HuH-7 (cell line): ENCODE measurements at regions not wholly inside any gene's neighbourhood (a gene's known extent, or its start where the extent isn't known, plus 50 kb on each side); places are given as distances from the start of the nearest gene placed in this dataset.

ENCODE experiments used
- DNase-seq: peaks from one replicate; pipeline ENCODE4 v3.0.0; 2011; ENCODE audit warnings: low spot score

DNA sequence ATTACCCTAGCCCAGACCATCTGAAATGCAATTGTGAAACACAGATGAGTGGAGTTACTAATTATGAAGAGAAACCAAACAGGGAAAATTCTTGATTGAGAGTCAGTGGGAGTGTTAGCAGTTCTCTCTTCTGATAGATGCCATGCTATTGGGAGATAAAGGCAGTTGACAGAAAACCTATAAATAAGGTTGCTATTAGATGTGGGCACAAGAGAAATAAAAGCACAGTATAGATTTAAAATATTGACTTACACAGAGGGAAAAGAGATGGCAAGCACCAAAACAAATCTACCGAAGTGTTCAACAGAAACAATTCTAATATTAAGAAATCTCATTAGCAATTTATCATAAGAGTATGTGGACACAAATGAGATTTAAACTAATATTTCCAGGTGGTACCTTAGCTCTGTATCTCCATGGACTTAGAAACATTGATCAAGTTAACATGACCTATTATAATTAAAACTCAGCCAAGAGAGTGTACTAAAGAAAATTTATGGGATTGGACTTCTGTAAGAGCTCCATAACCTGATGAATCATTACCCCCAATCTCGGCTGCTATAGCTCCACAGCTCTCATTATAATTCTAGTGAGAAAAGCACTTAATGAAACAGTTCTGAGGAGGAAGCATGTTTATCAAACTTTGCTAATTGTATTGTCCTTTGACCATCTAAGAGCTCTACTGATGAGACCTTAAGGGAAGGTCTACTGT lies 665.0 kb upstream of the RIOK2 start:
- DNase-seq, result no peak

DNA sequence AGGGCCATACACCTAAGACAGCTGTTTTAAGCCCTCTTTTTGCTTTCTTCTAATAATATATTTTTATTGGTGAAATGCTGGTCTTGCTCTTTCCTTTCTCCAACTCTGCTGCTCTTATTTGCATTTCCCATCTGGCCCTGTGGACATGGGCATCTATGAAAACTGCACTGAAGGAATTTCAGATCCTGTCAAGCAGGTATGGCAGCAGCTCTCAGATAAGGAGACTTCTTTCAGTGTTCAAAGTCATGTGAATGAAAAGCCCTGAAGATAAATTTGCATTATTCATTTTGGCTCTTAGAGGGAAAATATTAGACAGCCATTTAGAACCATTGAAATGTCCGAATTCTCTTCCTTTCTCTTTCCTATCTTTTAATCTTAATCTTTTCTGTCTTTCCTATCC lies 668.0 kb upstream of the RIOK2 start:
- no peak for DNase-seq

DNA sequence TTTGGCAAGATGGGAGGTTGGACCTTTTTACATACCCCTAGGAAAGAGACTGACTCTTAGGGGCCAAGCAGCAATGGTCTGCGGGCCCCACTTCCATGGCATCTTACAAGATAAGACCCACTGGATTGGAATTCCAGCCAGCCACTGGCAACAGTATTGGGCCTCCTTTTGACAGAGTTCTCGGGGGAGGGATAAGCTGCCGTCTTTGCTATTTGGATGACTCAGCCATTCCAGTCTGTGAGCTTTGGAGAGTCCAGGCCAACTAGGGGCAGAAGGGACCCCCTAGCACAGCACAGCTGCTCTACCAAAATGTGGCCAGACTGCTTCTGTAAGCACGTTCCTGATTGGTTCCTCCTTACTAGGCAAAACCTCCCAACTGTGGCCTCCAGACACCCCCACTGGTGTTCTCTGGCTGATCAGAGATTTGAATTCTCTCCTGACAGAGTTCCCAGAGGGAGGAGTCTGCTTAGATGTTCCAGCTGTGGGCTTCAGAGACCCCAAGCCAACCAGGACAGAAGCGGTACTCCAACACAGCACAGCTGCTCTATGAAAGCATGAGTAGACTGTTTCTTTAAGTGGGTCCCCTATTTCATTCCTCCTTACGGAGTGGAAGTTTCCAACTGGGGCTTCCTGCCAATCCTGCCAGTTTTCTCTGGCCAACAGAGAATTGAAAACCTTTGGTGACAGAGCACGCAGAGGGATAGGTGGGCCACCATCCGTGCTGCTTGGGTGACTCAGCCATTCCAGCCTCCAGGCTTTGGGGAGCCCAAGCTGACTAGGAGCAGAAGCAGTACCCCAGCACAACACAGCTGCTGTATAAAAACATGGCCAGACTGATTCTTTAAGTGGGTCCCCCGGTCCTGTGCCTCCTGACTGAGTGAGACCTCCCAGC lies 672.1 kb upstream of the RIOK2 start:
- DNase-seq, result no peak

DNA sequence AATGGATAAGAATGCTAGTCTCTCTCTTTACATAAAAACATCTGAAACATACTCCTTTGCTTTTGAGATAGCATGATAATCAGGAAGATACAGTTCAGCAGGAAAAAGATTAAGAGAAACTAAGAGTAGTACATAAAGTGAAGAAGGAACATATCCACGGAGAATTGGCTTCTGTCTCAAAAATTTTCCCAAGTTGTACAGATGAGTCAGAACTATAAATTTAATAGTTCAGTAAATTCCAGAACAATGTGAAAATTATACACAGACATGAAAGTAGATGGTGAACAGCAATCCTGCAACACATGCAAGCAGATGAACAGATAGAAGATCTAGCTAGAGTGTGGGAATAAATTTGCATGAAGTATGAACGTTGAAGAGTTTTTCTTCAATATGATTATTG lies 691.4 kb upstream of the RIOK2 start:
- DNase-seq, result no peak

DNA sequence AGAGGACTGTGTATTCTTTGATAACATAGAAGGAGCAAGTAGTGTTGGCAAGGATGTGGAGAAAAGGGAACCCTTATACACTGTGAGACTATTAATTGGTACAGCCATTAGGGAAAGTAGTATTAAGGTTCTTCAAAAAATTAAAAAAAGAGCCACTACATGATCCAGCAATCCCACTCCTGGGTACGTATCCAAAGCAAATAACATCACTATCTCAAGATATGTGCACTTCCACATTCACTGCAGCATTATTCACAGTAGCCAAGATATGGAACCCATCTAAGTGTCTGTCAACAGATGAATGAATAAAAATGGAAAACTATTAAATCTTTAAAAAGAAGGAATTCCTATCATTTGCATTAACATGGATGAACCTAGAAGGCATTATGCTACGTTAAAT lies 693.2 kb upstream of the RIOK2 start:
- no peak for DNase-seq

DNA sequence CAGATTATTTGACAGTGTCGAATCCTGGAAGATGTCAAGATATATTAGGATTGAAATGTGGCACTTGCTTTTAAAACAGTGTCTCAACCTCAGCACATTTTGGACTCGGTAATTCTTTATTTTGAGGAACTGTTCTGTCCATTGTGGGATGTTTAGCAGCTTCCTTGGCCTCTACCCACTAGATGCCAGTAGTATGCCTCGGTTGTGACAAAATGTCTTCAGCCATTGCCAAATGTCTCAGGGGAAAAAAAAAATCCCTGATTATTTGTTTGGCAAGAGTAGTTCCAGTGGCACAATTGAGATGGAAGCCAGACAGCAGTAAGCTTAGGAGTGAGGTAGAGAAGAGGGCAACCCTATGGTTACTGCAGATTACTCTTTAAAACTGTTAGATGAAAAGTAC lies 694.5 kb upstream of the RIOK2 start:
- no peak for DNase-seq

DNA sequence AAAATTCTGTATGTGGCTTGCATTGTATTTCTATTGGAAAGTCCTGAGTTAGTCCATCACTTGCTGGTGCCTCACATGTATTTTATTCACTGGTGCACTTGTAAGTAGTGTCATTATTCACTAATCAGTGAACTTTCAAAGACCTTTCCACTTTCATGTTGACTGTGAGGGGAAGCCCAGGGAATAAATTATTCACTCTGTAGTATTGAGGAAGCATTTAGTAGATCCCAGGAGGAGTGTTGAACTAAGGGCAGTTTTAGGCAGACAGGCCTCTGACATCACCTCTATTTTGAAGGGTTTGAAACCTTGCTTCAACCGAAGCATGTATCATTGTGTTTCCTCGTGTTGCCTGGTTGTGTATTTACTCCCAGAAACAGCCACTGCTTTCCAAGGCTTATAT lies 705.4 kb upstream of the RIOK2 start:
- no peak for DNase-seq

DNA sequence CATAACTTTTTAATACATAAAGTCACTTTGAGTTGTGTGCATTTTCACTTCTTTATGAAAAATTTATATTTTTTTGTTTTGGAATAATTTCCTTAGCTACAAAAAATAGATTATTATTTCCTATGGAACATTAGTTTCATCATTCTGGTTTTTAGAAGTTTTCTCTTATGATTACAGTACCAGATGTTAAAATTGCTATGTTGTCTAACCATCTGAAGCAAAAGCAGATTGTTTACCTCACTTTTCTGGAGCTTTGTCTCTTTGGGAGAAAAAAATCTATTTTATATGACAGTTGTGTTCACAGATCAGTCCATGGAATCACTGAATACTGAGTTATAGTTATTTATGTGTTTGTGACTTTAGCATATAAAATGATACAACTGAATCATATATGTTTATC lies 708.9 kb upstream of the RIOK2 start:
- no peak for DNase-seq

DNA sequence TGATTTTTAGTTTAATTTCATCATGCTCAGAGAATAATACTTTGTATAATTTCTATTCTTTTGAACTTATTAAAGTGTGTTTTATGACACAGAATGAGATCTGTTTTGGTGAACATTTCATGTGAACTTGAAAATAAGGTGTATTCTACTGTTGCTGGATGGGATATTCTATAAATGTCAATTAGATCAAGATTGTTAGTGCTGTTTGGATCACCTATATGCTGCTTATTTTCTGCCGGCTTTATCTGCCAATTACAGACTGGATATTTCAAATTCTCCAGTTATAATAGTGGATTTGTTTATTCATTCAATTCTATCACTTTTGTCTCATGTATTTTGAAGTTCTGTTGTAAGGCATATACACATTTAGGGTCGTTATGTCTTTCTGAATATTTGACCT lies 720.7 kb upstream of the RIOK2 start:
- no peak for DNase-seq

DNA sequence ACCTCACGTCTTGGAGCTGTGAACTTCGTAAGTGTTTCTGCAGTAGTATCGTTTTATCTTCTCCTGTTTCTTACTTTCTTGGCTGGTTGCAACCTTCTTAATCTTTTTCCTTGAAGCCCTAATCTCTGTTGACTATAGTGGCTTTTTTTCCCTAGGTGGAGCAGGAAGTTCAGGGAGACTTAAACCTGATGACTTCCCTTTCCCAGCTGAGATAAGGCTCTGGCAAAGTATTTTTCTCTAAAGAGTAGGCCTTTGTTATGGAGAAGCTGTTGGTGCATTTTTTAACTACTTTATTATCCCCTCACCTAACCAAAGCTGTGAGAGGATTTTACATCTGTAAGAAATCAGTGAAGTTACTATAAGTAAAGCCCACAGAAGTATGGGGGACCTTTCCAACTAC lies 723.1 kb upstream of the RIOK2 start:
- DNase-seq, result no peak

DNA sequence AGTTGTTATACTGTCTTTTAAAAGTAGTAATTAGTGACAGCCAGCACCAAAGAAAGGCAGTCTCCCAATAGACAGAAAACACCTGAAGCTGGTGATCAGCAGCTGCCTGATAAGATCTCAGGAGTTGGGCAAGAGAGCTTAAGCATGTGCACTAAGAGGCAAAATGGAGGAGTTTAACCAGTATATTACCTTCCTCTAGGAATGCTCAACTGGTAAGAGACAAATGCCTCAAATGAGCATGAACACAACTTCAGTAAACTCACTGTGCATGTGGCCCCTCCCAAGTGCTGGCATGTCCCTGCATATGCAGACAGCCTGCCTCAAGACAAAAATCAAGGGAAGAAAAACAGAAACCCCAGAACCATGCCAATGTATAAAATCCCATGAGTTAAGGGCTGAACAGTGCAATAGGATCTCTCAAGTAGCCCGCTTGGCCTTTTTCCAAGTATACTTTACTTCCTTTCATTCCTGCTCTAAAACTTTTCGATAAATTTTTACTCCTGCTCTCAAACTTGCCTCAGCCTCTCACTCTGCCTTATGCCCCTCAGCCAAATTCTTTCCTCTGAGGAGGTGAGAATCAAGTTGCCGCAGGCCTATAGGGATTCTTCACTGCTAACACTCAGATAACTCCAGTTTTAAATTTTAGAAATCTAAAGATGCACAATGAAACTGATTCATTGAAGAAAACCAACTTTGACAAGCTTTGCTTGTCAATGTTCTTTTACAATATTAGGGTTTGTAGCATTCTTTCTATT lies 724.8 kb upstream of the RIOK2 start:
- no peak for DNase-seq

DNA sequence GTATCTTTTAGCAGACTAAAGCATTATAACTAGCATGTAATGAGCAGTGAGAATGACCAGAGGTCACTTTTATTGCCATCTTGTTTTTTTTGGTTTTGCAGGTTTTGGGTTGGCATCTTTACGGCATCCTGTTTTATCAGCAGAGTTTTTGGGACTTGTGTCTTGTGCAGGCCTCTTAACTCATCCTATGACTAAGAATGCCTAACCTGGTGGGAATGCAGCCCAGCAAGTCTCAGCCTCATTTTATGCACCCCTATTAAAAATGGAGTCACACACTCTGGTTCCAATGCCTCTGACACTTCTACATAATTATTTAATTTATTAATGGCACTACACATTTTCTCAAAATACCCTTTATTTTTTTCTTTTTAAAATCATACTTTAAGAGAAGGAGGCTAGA lies 726.5 kb upstream of the RIOK2 start:
- DNase-seq, result no peak

DNA sequence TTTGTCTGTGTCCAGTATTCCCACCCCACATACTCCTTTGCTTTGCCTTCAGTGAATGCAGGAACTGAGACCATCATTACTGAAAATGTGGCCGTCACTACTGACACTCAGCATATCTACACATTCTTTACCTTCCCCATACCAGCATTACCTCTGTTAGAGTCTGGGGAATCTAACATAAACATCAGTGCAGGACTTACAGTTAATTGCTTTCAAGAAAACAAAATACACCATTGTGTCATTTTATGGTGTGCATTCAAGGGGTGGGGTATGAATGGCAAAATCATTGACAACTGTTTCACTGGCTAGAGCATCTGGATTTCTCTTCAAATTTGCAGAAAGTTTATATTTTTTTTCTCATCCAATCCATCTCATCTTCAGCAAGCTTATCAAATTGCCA lies 731.4 kb upstream of the RIOK2 start:
- DNase-seq, result no peak

DNA sequence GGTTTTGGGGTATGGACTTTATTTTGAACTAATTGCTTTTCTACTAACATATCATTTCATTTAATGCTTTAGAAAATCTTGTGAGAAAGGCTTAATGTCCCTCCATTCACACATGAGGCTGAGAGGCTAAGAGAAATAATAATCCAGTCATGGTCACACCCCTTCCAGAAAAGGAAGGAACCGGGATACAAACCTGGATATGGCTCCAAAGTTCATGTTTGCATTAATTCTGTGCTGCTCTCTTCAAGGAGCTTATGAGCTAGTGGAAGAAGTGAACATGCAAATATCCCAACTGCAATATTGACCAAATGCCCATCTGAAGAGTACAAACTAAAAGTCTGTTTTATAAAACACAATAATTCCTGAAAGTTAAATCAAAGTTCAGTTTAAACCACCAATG lies 732.1 kb upstream of the RIOK2 start:
- no peak for DNase-seq

DNA sequence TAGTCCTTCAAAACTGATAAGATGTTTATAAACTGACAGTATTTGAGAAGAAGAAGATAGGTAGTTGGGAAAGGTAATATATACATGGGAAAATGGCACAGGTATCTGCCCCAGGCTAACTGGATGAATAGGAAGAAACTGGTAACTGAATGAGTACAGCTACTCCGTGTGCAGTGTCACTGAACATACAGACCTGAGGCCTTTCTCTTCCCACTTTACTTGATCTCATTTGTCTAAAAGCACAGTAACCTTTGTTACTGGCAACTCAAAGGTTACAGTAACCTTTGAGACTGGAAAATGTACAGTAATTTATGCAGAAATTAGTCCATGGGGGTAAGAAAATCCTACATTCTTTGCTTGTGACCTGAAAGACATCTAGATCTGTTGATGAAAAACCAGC lies 735.0 kb upstream of the RIOK2 start:
- no peak for DNase-seq

DNA sequence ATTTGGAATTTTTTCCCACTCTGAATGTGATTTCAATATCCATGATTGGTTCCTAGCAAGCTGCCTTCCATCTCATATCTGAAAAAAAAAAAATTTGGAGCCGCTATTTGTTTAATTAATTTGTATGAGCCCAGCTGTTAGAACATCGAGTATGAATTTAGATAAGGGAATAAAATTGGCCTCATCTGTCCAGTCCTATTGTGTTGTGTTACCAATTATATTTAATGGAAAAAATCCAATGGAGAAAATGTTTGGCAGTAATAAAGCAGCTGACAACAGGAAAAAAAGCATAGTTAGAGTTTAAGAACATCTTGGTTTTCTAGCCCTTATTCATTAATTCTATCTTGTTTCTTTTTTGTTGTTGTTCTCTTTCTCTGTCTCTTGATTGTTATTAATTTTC lies 735.6 kb upstream of the RIOK2 start:
- no peak for DNase-seq

DNA sequence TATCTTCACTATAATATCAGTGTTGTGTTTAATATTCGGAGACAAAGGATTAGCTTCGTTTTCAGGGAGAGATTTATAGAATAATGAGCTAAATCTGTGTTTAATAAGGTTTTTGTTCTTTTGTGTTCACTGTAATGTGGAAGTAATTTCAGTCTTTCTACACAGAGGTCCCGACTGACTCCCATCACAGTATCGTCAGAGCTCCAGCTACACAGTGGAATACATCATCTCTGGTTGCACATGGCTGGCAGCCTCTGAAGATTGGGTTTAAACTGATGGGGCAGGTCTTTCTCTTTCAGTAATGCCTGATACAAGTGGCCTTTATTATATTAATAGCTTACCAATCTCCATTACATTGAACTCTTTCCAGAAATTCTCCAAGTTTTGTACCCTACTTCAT lies 736.7 kb upstream of the RIOK2 start:
- no peak for DNase-seq

DNA sequence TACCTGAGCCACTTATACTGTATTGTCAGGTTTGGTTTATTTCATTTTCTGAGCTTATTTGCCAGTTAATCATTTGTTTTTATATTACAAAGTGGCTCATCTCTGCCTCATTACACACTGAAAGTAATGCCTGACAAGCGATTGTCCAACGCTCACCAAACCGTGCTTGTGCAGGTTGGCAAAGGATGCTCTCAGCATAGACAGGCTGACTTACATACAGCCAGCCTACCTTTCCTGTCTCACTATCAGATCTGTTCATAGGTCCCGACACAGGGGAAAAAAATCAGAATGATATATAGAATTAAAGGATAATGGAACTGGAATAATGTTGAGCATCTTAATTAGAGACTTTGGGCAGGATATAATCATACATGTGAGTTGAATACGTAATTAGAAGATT lies 739.7 kb upstream of the RIOK2 start:
- DNase-seq, result no peak

DNA sequence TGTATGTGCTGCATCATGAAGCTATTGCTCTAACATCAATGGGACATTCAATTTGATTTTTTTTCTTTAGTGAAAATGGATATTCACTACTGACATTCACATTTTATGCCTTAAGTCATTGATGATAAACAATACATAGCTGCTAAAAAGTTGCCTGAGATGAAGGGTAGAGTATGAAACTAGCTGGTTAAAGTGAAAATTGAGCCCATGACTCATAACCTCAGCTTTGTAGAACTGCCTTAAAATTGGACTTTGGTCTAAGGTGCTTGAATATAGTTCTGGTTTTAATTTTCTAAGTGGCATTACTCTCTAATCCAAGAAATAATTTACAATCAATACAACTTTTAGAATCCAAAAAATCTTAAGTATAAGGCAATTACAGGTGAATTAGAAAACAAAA lies 740.4 kb upstream of the RIOK2 start:
- DNase-seq, result no peak

DNA sequence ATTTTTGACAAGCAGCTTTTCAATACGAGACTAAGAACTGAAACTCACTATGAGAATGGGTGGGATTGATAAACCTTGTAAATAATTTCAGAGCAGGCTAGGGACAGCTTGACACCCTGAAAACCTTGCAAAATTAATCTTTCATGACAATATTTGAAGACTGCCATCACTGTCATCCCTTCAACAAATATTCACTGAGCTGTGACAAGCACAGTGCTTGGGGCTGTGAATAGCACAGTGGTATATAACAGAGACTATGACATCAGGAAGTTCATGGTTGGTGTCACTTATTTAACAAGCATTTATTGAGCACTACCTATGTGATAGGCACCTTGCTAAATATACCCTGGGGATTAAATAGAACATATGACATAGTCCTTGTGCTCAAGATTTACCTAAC lies 741.0 kb upstream of the RIOK2 start:
- DNase-seq, result no peak

DNA sequence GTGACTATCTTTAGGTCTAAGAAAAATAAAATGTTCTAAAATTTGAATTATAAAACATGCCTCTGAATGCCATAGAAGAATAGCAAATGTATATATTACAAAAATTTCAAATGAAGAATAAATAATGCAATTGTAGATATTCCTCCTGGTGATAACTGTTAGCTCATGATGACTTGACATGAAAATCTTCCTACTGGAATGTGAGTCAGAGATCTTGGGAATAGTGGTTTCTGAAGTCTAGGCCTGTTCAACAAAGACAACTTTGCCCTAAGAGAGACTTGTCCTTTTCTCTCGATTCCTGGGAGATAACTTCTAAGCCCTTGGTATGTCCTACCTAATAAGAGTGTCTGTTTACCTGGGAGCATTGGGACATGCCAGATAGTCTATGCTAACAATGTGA lies 746.3 kb upstream of the RIOK2 start:
- no peak for DNase-seq

DNA sequence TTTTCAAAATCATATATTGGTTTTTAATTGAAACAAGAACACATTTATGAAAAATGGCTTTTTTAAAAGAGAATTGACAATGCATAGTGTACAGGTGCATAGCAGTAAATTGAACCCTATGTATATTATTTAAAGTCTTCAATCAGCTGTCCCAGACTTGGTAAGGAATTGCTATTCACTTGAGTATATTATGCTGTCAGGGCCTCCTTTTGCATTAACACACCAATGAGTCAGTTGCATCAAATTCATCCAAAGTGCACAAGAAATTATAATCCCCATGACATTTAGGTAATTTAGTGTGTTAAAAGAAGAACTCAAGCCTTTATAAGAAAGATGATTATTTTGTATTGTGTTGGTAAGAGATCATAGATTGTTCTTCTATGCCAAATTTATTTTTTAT lies 748.8 kb upstream of the RIOK2 start:
- no peak for DNase-seq

DNA sequence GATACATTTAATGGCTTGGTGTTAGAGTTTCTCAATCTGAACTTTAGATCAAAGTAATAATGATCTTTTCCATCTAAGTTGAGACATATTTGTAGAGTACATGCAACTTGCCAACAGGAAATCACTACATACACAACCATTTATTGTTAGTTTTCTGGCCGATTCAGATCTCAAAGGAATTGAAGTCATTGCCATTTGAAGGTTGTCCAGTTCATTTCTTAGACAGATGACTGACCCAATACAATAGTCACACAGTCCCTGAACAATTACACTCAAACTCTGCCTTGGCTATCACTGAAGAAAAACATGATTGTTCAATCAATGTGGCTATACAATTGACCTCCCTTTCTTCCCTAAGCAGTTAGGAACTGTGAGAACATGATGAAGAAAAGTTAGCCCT lies 753.2 kb upstream of the RIOK2 start:
- DNase-seq, result no peak
